K562 (cell line): ENCODE measurements at regions not wholly inside any gene's neighbourhood (a gene's known extent, or its start where the extent isn't known, plus 50 kb on each side); places are given as distances from the start of the nearest gene placed in this dataset.

Experiments used
- ATAC-seq: fragments of 200-7000 bp; cut with Tn5 transposase; 3 replicates; pipeline ENCODE4 v1.9.1; 2020; ENCODE audit warnings: moderate library complexity
- BruUV-seq: library from RNA; stranded (reverse); fragments of 400-500 nt; replicated peaks from 2 replicates; lab custom pipeline; 2021; lab: Mats Ljungman, UMichigan
- CTCF ChIA-PET: fragments of 300-600 bp; formaldehyde crosslinking; extraction: SDS; loops from one replicate; lab custom pipeline; 2021; ENCODE audit warnings: low intra/inter-chr PET ratio; lab: Yijun Ruan, JAX
- POLR2A ChIA-PET: fragments of 300-600, 350-650 bp; sonication (Branson Sonifier 250); formaldehyde crosslinking; extraction: SDS; loops from one replicate; lab custom pipeline; 2021; ENCODE audit warnings: antibody characterized with exemption, inconsistent platforms; lab: Yijun Ruan, JAX
- DNase-seq, 4 experiments: peaks; one replicate each; pipeline versions ENCODE4 v3.0.0 to v3.0.0-alpha.2; 2011 to 2018; ENCODE audit warnings: low spot score in 3 of 4, mixed read lengths in 3 of 4; ENCODE audit errors: extremely low read depth in 1 of 4
- FAIRE-seq: peaks from 2 replicates; lab custom pipeline; 2011; peaks lifted over from hg19 to GRCh38; lab: Jason Lieb, UNC
- H2AFZ ChIP-seq: 2 replicates; pipeline ENCODE4 v1.6.0; 2011; ENCODE audit warnings: low read depth, low read length, control low read depth, inconsistent platforms
- H3K27ac ChIP-seq: fragments of 200-600 bp; 3 replicates; pipeline ENCODE4 v1.8.0; 2011; ENCODE audit warnings: low read depth, mild to moderate bottlenecking, control low read depth, inconsistent platforms, low read length, moderate library complexity, mixed read lengths; ENCODE audit errors: extremely low read depth
- H3K27me3 ChIP-seq, 2 experiments: fragments of 300-600 bp in 1 of 2; 2 replicates in 1 of 2; 3 replicates in 1 of 2; pipeline versions ENCODE4 v1.6.0 to v1.8.0; 2011; ENCODE audit warnings: inconsistent platforms in 2 of 2, low read length in 2 of 2, mild to moderate bottlenecking in 1 of 2, mixed read lengths in 1 of 2, moderate library complexity in 1 of 2; ENCODE audit not compliant: control insufficient read depth in 2 of 2, insufficient read depth in 2 of 2
- H3K36me3 ChIP-seq: fragments of 300-600 bp; 3 replicates; pipeline ENCODE4 v1.8.0; 2011; ENCODE audit warnings: mild to moderate bottlenecking, low read length, inconsistent platforms; ENCODE audit not compliant: control insufficient read depth, insufficient read depth
- H3K4me1 ChIP-seq, 2 experiments: fragments of 200-600 bp in 1 of 2; replicated peaks in 1 of 2; 2 replicates in 1 of 2; 3 replicates in 1 of 2; pipeline versions ENCODE4 v1.5.1 to v1.8.0; 2011; ENCODE audit warnings: inconsistent platforms in 2 of 2, low read length in 2 of 2, mild to moderate bottlenecking in 1 of 2, mixed read lengths in 1 of 2, moderate library complexity in 1 of 2; ENCODE audit not compliant: control insufficient read depth in 2 of 2, insufficient read depth in 2 of 2
- H3K4me2 ChIP-seq: 2 replicates; pipeline ENCODE4 v1.6.1; 2011; ENCODE audit warnings: low read length, control low read depth, inconsistent platforms, mixed read lengths; ENCODE audit not compliant: insufficient read depth
- H3K4me3 ChIP-seq: fragments of 200-600 bp; sonication (generic), shearing (Covaris generic); 2 replicates; pipeline ENCODE4 v1.5.1; 2016; ENCODE audit warnings: control low read depth, inconsistent platforms
- H3K79me2 ChIP-seq: fragments of 200-600 bp; 3 replicates; pipeline ENCODE4 v1.8.0; 2011; ENCODE audit warnings: low read length, inconsistent platforms; ENCODE audit not compliant: control insufficient read depth, insufficient read depth
- H3K9ac ChIP-seq, 2 experiments: 2 replicates each; pipeline versions ENCODE4 v1.6.0 to v1.6.1; 2011; ENCODE audit warnings: low read depth in 2 of 2, low read length in 2 of 2, control low read depth in 1 of 2, inconsistent platforms in 1 of 2, mild to moderate bottlenecking in 1 of 2, mixed read lengths in 1 of 2; ENCODE audit not compliant: insufficient read depth in 1 of 2
- H3K9me1 ChIP-seq: one replicate; pipeline ENCODE4 v1.6.0; 2011; ENCODE audit warnings: inconsistent platforms, mild to moderate bottlenecking, low read length, moderate library complexity; ENCODE audit not compliant: control insufficient read depth, insufficient read depth
- H3K9me3 ChIP-seq: replicated peaks from 2 replicates; pipeline ENCODE4 v1.5.1; 2011; ENCODE audit warnings: low read depth, low read length, inconsistent platforms; ENCODE audit not compliant: control insufficient read depth, insufficient read depth
- H4K20me1 ChIP-seq: replicated peaks from 2 replicates; pipeline ENCODE4 v1.6.1; 2011; ENCODE audit warnings: low read length, inconsistent platforms, mixed read lengths; ENCODE audit not compliant: control insufficient read depth, insufficient read depth
- C11orf30 ChIP-seq: fragments of 450-650 bp; IDR thresholded peaks from 2 replicates; pipeline ENCODE4 v1.6.1; 2016; ENCODE audit warnings: low read depth, mild to moderate bottlenecking
- MAFF ChIP-seq: IDR thresholded peaks from 2 replicates; pipeline ENCODE4 v1.6.1; 2012; ENCODE audit warnings: low read length, improper control_type of control experiment
- MAFG ChIP-seq: fragments of 450-650 bp; conservative IDR thresholded peaks from 2 replicates; pipeline ENCODE4 v1.6.1; 2016; ENCODE audit warnings: missing genetic modification characterization, missing compliant biosample characterization
- TRIM24 ChIP-seq, 2 experiments: fragments of 450-650 bp; IDR thresholded peaks; 2 replicates each; pipeline ENCODE4 v1.6.1; 2016
- ZEB2 ChIP-seq: fragments of 450-650 bp; IDR thresholded peaks from 2 replicates; pipeline ENCODE4 v1.6.1; 2016
- ZNF175 ChIP-seq: fragments of 200-800 bp; sonication (Bioruptor generic); IDR thresholded peaks from 2 replicates; pipeline ENCODE4 v1.6.1; 2016; ENCODE audit warnings: low read depth, mild to moderate bottlenecking, missing genetic modification characterization, missing compliant biosample characterization
- ZNF316 ChIP-seq: fragments of 450-650 bp; IDR thresholded peaks from 2 replicates; pipeline ENCODE4 v1.6.1; 2016
- WGBS: fragments of 100-300 bp; shearing (Covaris generic); methylation state at CpG from one replicate; pipeline ENCODE4 v1.1.6; 2016; ENCODE audit warnings: low coverage, mixed read lengths; ENCODE audit not compliant: insufficient coverage; ENCODE audit errors: missing lambda C conversion rate; 5-methylcytosine and 5-hydroxymethylcytosine counted together
- in situ Hi-C: fragments of 300-500 bp; cut with MboI; formaldehyde crosslinking; loops from 4 replicates; pipeline ENCODE4 v1.15.0; 2018; ENCODE audit warnings: inconsistent platforms, mixed read lengths
- intact Hi-C: fragments of 100-400 bp; cut with micrococcal nuclease; formaldehyde crosslinking; loops from 2 replicates; pipeline ENCODE4 v1.14.2; 2022

DNA sequence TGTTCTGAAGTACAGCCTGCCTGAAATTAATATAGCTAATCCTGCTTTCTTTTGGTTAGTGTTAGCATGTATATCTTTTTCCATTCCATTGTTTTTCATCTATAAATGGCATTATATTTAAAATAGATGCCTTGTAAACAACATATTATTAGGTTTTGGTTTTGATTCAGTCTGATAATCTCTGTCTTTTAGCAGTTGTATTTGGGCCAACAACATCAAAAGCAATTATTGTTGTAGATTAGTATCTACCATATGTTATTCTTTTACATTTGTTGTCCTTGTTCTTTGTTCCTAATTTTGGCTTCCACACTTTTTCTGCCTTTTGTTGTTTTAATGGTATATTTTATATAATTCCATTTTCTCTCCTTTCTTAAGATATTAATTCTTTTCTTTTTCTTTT is 678.2 kb upstream of the PRMT6 start:
- no peak for TF ChIP-seq ZEB2
- TF ChIP-seq ZNF175 (CRISPR knock-in tag): no peak
- H3K36me3 ChIP-seq: no peaks in the 10 kb centered on the region
- DNase-seq (no peak), ATAC-seq (no peak), FAIRE-seq (no peak)
- H3K79me2 ChIP-seq: no peaks in the 10 kb centered on the region
- in situ Hi-C loops: no loop called here
- ChIA-PET CTCF (no interaction called here), POLR2A (no interaction called here)
- no peak overlapping the region for H2AFZ ChIP-seq
- H3K9me3 ChIP-seq: no peaks in the 10 kb centered on the region
- H3K4me3 ChIP-seq: no peak overlapping the region
- H3K4me1 ChIP-seq: no peaks in the 10 kb centered on the region
- H3K27ac ChIP-seq: no peak overlapping the region
- H3K4me2 ChIP-seq: no peak overlapping the region
- H3K27me3 ChIP-seq: no peaks in the 10 kb centered on the region
- H4K20me1 ChIP-seq: no peaks in the 10 kb centered on the region
- no peaks in the 10 kb centered on the region for H3K9me1 ChIP-seq
- no TSS peak for BruUV-seq
- intact Hi-C loops: no loop called here
- no peak overlapping the region for H3K9ac ChIP-seq

- BruUV-seq: no TSS peak
- ChIA-PET CTCF (no interaction called here), POLR2A (no interaction called here)
- H3K4me1 ChIP-seq: no peaks in the 10 kb centered on the region
- no peak overlapping the region for H3K4me2 ChIP-seq
- 0% methylated on average over 1 of the region's 1 CpG for WGBS
- TF ChIP-seq TRIM24 (IDR thresholded peaks at IDR 0.05) (no peak), MAFG (peak; percentile 45; the same call in 1 of the 2 replicates), MAFF (peak; percentile 42; the same call in 1 of the 2 replicates), C11orf30 (0 out of 2 replicates have a peak, but pooled peaks have one; percentile 23), ZNF316 (peak; percentile 73)
- DNase-seq: no peak
- H4K20me1 ChIP-seq: no peaks in the 10 kb centered on the region
- no peaks in the 10 kb centered on the region for H3K9me1 ChIP-seq
- no peak for FAIRE-seq
- H2AFZ ChIP-seq: no peak overlapping the region
- H3K9me3 ChIP-seq: no peaks in the 10 kb centered on the region
- no peak overlapping the region for H3K4me3 ChIP-seq
- in situ Hi-C loops (no loop called here), intact Hi-C loops (no loop called here)
- H3K36me3 ChIP-seq: no peaks in the 10 kb centered on the region
- H3K9ac ChIP-seq: no peak overlapping the region
- no peak for ATAC-seq
- no peaks in the 10 kb centered on the region for H3K27me3 ChIP-seq
- H3K27ac ChIP-seq: no peak overlapping the region
- no peaks in the 10 kb centered on the region for H3K79me2 ChIP-seq
Observed at GRCh38 chr1:106380772-106381171, 675.7 kb upstream of the PRMT6 start.
